ENCODE measurements at regions not wholly inside any gene's neighbourhood (a gene's known extent, or its start where the extent isn't known, plus 50 kb on each side); places are given as distances from the start of the nearest gene placed in this dataset.

- TF ChIP-seq CTCF (IDR thresholded peaks at IDR 0.05), result no peak
- no peak for TF ChIP-seq EZH2 (IDR thresholded peaks at IDR 0.05; ENCODE audit: borderline replicate concordance, insufficient read depth, low read depth, low read length, poor library complexity, severe bottlenecking)
- Histone ChIP-seq H3K4me3 (ENCODE audit: control extremely low read depth in 1 of 5, extremely low read depth in 1 of 5, insufficient read depth in 1 of 5, low read depth in 2 of 5, low read length in 4 of 5) (no peak overlapping the region), H3K36me3 (replicated peaks in 1 of 2; ENCODE audit: control extremely low read depth in 1 of 2, control insufficient read depth in 1 of 2, extremely low read depth in 1 of 2, insufficient read depth in 2 of 2, low read length in 1 of 2) (no peaks in the 10 kb centered on the region), H3K9ac (ENCODE audit: low read length) (no peak overlapping the region), H2AFZ (ENCODE audit: insufficient read depth, low read depth, low read length, poor library complexity, severe bottlenecking) (no peak overlapping the region), H3K4me1 (ENCODE audit: control insufficient read depth in 2 of 2, insufficient read depth in 2 of 2, low read length in 2 of 2) (peaks cover 5 to 7% of the 10 kb centered on the region in 2 donors), H3K9me3 (ENCODE audit: control extremely low read depth in 1 of 3, control insufficient read depth in 2 of 3, insufficient read depth in 1 of 3, low read length in 2 of 3) (peaks cover 0 to 8% (median 5%) of the 10 kb centered on the region in 3 donors), H3K4me2 (replicated peaks; ENCODE audit: low read depth, low read length, poor library complexity, severe bottlenecking) (no peak overlapping the region), H3K79me2 (ENCODE audit: control insufficient read depth, insufficient read depth, low read length) (no peaks in the 10 kb centered on the region), H3K27me3 (replicated peaks in 1 of 4; ENCODE audit: control extremely low read depth in 1 of 4, control insufficient read depth in 3 of 4, insufficient read depth in 4 of 4, low read length in 3 of 4) (no peaks in the 10 kb centered on the region), H4K20me1 (ENCODE audit: control insufficient read depth, insufficient read depth, low read length, poor library complexity, severe bottlenecking) (no peaks in the 10 kb centered on the region), H3K27ac (ENCODE audit: low read length in 2 of 2) (no peak overlapping the region)
- DNase-seq, result no peak
- H3K27ac Mint-ChIP-seq, result no peak overlapping the region
- ChIA-PET CTCF (no interaction called here), POLR2A (no interaction called here)
- H3K27me3 Mint-ChIP-seq, result no peaks in the 10 kb centered on the region
- 100% methylated on average over 4 of the region's 6 CpGs for WGBS (ENCODE audit: insufficient coverage)
- no peak overlapping the region for H3K4me3 Mint-ChIP-seq
- H3K9me3 Mint-ChIP-seq (ENCODE audit: insufficient read depth), result peaks cover 8% of the 10 kb centered on the region
- peaks cover 10% of the 10 kb centered on the region for H3K4me1 Mint-ChIP-seq
- intact Hi-C loops (cut with micrococcal nuclease), result no loop called here
- no peak for ATAC-seq (ENCODE audit: low read depth)
Observed at GRCh38 chr5:17360879-17361278, 137.2 kb upstream of the TAF11L2 start.

GRCh38 chr5:17361331-17361730 lies 136.7 kb upstream of the TAF11L2 start:
- Histone ChIP-seq H3K27me3 (replicated peaks in 1 of 4; ENCODE audit: control extremely low read depth in 1 of 4, control insufficient read depth in 3 of 4, insufficient read depth in 4 of 4, low read length in 3 of 4) (no peaks in the 10 kb centered on the region), H3K79me2 (ENCODE audit: control insufficient read depth, insufficient read depth, low read length) (no peaks in the 10 kb centered on the region), H3K9ac (ENCODE audit: low read length) (no peak overlapping the region), H4K20me1 (ENCODE audit: control insufficient read depth, insufficient read depth, low read length, poor library complexity, severe bottlenecking) (no peaks in the 10 kb centered on the region), H3K4me3 (ENCODE audit: control extremely low read depth in 1 of 5, extremely low read depth in 1 of 5, insufficient read depth in 1 of 5, low read depth in 2 of 5, low read length in 4 of 5) (no peak overlapping the region), H3K36me3 (replicated peaks in 1 of 2; ENCODE audit: control extremely low read depth in 1 of 2, control insufficient read depth in 1 of 2, extremely low read depth in 1 of 2, insufficient read depth in 2 of 2, low read length in 1 of 2) (no peaks in the 10 kb centered on the region), H3K9me3 (ENCODE audit: control extremely low read depth in 1 of 3, control insufficient read depth in 2 of 3, insufficient read depth in 1 of 3, low read length in 2 of 3) (peaks cover 0 to 5% (median 4%) of the 10 kb centered on the region in 3 donors), H3K4me1 (ENCODE audit: control insufficient read depth in 2 of 2, insufficient read depth in 2 of 2, low read length in 2 of 2) (peaks cover under 1 to 2% of the 10 kb centered on the region in 2 donors), H3K27ac (ENCODE audit: low read length in 2 of 2) (no peak overlapping the region), H3K4me2 (replicated peaks; ENCODE audit: low read depth, low read length, poor library complexity, severe bottlenecking) (no peak overlapping the region), H2AFZ (ENCODE audit: insufficient read depth, low read depth, low read length, poor library complexity, severe bottlenecking) (no peak overlapping the region)
- WGBS (ENCODE audit: insufficient coverage), result 100% methylated on average over 1 of the region's 4 CpGs
- H3K27ac Mint-ChIP-seq, result no peak overlapping the region
- ATAC-seq (ENCODE audit: low read depth) (no peak), DNase-seq (no peak)
- H3K4me1 Mint-ChIP-seq, result peaks cover 5% of the 10 kb centered on the region
- peaks cover 5% of the 10 kb centered on the region for H3K9me3 Mint-ChIP-seq (ENCODE audit: insufficient read depth)
- CTCF ChIA-PET, result no interaction called here
- intact Hi-C loops (cut with micrococcal nuclease), result no loop called here
- no peak for TF ChIP-seq EZH2 (IDR thresholded peaks at IDR 0.05; ENCODE audit: borderline replicate concordance, insufficient read depth, low read depth, low read length, poor library complexity, severe bottlenecking)
- H3K27me3 Mint-ChIP-seq, result no peaks in the 10 kb centered on the region
- no peak overlapping the region for H3K4me3 Mint-ChIP-seq
- POLR2A ChIA-PET, result no interaction called here

Measured in B cell (primary cell).